HT1080 (cell line): ENCODE measurements at regions not wholly inside any gene's neighbourhood (a gene's known extent, or its start where the extent isn't known, plus 50 kb on each side); places are given as distances from the start of the nearest gene placed in this dataset.

ENCODE experiments used
- DNase-seq: peaks from one replicate; pipeline ENCODE4 v3.0.0-alpha.2; 2015; ENCODE audit warnings: low read depth

DNA sequence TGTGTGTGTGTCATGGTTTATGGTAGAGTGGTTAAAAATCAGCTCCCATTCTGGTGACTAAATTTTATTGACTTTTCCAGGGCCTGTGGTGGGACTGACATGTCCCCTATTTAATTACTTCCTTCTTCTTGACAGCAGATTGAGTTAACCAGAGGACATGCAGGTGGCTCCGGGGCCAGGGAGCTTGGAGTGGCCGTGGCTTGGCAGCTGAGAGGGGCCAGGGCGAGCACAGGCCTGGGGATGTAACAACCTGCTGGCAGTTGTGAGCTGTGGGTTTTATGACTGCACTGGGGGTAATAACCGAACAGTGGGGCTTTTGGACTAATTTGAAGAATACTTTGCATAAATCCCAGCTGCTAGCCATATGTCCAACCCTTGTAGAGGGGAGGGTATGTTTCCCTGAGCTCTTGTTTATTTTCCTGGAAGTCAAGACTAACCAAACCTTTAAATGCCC, 186.0 kb downstream of the MID1IP1 start:
- DNase-seq: no peak

DNA sequence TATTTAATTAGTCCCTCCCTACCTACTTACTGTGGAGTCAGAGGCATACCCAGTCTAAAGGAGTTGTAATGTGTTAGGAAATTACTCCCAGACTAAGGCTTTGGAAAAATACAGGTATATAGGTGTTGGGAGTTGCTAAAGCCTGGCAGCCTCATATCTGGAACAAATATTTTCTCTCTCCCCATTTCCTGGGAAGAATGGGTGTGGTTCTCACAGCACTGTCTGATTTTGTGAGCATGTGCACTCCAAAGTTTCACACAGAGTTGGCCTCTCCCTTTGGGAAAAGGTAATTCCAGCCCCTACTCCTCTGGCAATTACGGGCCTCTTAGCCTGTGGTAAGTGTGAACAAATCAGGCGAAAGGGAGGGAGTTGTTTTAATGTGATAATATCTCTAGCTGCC, 187.0 kb downstream of the MID1IP1 start:
- DNase-seq: no peak

DNA sequence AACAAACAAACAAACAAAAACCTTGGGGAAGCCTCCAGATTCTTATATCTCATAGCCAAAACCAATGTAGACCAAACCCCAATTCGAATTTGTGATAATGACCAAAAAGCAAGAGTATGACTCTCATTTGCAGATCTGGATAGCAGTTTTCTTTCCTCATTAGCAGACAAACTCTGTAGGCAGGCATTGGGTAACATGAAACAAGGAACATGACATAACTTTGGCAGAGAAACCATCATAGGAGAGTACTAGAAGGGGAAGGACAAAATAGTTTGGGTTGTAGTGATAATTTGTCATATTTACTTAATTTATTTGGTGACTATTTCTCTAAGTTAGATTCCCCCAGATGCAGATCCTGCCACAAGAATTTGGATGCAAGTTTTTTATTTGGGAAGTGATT, 187.8 kb downstream of the MID1IP1 start:
- no peak for DNase-seq

DNA sequence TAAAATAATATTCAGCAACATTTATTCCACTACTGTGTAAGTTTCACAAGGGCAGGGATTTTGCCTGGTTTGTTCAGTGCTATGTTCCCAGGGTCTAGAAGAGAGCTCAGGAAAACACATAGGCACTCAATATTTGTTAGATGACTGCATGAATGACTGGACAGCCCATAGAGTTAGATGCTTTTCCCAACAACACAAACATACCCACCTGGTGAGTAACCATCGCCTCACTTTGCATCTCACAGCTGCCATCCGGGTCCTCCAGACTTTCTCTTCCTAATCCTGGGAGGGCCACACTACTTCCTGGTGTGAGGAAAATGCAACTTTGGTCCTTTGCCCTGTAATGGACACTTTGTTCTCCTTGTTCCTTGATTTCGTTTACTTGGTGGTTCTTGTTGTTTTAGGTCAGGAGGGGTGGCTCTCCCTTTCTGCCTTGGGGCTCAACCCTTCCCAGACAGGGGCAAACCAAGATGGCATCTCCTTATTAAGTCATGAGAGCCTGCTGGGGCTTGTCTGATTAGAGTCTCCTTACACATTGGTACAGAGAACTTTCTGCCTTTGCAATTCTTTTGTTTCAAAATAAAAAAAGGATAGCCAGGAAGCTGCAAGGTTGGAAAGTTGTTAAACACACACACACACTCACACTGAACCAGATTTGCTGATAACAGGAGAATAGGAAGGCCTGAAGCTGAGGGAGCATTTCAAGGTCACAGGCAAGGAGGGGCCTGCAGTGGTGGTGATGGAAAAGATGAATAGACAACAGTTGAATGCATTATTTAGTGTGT, 190.6 kb downstream of the MID1IP1 start:
- DNase-seq: no peak

DNA sequence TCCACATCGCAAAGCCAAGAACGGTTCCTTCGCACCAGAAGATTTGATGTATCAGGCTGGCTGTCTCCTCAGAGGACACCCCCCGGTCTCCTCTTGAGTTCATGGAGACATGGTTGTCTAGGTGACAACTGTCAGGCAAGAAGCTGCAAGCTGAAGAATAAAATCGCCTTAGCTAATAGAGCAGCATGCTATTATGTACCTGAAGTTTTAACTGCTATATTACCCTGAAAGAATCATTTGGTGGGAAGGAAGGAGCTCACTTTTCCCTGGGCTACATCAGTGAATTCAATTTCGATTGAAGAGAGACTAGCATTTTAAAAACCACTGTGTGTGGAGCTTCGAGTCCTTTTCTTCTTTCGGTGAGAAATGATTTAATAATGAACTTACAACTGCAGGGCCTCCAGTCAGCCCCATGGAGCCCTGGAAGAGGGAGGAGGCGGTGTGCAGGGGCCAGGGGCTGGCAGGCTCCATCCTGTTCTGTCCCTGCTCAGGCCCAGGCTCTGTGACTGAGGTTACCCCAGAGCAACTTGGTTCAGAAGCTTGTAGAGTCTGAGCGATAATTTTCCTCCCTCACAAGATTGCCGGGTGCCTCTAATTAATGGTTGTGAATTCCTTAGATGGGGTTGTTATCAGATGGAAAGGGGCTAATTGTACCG, 191.3 kb downstream of the MID1IP1 start:
- no peak for DNase-seq

DNA sequence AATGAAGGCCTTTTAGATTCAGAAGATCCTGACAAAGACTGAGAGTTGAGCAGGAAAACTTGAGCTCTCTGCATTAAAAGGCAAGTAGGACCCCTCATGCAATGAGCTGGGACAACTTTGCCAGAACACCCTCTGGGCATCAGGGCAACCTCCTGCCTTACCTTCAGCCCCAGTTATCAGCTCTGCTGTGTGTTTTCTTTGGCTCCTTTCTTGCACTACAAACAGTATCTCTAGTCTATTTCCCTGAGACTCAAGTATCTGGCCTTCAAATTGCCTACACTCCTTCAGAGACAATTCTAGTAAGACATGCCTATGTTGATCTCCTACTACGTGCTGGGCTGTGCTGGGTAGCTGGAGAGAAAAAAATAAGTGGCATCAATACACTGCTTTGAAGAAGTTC, 192.2 kb downstream of the MID1IP1 start:
- DNase-seq: no peak

DNA sequence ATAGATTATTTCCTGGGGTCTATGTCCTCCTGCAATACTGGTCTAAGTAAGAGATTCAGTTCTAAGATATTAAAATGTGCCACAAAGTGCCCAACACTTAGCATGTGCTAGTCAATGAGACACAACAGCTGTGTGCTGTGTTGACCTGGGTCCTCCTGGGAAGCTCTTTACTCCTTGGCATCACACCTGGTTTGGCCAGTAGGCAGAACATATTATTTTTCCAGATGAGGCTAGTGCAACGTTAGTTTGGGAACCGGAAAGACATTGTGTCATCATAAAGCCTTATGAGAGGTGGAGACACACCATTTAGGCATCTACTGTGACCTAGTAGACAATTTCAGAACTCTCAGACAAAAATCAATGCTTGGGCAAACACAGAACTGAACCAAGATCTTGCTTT, 197.8 kb downstream of the MID1IP1 start:
- no peak for DNase-seq

DNA sequence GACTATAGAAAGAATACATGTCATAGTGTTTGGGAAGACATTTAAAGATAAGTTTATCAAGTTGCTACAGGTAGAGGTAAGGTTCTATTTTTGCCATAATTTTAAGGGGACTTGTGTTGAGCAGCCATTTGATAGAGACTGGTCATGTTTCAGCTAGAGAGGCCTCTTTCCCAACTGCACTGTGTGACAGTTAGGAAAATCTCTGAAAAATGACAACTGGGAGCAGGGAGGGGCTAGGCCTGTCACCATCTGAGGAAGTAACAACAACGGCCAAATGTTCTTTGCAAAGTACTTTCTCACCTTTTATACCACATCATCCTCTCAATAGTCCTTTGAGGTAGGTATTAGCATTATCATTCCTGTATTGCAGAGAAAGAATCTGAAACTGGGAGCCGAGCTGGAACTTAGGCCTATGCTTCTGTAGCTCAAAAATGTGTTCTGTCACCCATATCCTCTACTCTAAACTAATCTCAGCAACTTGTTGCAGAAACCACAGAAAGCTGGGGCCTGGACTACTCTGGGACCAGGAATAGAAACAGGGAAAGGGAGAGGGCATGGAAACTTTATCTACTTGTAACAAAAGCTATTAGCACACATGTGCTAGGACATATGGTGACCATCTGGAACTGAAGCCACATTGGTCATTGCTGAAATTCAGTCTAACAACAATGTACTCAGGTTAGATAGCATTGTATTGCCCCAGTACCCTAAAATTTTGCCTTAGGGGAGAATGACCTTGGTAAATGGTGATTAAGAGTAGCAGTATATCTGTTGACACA, 198.9 kb downstream of the MID1IP1 start:
- DNase-seq: no peak

DNA sequence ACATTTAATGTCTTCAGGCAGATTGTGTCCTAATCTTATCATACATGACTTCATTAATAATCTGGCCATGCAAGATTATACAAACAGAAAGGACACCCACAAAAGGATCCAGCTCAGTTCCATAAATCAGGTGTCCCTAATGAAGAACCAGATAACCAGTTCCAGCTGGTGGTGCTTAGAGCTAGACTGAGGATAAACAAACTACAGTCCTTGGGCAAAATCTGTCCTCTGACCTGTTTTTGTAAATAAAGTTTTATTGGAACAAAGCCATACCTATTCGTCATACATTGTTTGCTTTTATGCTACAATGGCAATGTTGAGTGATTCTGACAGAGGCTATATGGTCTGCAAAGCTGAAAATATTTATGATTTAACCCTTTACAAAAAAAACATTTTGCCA, 199.5 kb downstream of the MID1IP1 start:
- DNase-seq: no peak

DNA sequence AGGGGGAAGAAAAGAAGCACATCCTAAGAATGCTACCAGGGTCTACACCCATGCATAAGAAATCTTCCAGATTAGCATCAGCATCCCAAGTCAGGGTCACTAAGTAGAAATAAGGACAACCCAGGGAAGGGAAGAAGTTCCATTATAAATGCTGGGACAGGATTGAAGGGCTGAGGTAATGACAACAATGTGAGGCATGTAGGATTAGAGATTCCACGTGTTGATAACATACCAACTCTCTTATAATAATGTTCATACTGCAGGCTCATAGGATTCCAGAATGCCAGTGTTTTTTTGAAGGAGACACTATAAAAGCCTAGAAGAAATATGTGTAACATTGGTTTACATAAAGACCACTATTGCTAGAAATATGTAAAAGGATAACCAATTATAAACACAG, 201.2 kb downstream of the MID1IP1 start:
- DNase-seq: no peak

DNA sequence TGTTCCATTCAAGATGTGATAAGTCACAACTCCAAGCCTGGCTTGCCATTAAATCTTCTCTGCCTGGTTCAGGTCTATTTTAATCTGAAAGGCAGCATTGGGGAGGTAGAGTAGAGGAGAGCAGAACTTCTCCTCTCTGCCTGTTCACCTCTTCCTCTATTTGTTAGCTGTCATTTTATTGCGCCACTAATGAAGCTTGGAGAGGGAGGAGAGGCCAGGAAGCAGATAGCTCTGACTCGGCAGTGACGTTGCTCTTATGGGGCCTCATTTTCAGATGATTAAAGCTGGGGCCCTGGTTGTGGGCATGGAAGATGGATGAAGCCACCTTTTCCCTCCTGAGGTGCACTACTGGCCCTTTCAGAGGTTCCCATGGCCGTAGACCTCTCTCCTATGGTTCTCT, 207.3 kb downstream of the MID1IP1 start:
- no peak for DNase-seq

DNA sequence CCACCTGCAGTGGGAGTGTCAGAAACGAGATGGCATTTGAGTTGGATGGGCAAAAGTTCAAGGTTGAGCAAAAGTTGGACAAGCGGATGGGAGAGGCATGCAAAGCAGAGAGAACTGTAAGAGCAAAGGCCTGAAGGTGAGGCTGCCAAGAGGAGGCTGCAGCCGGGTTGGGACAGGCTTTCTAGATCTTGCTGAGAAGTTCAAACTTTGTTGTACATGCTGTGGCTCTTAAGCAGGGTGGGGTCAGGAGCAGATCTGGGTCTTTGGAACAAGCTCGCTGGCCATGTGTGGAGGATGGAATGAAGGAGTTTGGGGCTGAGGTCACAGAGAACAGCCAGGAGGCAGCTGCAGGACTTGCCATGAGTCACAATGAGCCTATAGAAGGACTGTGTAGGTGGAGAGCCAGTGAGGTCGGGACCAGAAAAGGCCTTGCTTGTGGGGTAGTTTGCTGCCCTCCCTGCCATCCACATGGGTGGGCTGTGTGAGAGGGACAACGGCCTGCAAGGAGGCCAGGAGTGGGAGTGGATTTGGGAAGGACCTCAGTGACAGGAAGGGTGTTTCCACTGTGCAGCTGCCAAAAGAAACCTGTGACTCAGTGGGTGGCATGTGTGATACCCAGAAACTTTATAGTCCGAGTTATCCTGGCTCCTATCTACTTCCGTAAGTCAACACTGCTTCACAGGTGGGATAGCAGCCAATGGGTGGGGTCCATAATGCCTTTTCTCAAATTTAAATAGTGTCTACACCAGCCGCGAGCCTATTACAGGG, 210.4 kb downstream of the MID1IP1 start:
- DNase-seq: peak; percentile 0

DNA sequence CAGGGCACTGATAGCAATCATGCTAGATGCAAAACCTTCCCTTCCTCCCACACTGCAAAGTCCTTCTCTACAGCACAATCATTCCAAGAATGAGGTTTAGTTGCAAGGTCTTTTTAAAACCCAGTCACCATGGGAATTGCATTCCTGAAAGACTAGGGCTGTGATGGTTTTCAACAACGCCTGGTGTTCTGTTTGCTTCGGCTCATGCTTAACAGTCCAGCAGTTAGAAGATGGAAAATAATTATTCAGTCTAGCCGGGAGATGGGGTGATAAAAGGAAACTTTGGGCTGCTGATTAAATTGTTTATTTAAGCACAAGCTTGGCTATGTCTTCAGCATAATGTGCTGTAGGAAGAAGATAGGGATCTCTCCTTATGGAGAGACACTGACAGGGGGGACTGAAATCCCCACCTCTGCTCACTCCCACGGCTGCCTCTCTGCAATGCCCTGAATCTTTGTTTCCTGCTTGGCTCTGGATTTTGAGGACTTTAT, 211.4 kb downstream of the MID1IP1 start:
- no peak for DNase-seq

DNA sequence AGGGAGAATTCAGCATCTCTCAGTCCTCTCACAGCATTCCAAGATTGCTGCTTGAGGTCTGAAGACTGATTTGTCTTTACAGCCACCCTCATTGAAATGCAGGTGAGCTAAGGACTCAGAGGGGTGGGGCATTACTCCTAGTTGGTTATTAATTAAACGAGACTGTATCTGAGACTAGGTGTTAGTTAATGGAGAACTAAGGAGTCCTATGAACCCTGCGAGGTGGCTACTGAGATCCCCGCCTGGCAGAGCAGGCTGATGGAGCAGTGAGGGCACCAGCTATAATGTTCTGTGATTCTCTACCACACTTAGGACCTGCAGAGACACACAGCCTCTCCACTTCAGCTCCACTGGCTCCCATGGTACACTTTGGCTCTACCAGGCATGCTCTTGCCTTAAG, 215.3 kb downstream of the MID1IP1 start:
- no peak for DNase-seq

DNA sequence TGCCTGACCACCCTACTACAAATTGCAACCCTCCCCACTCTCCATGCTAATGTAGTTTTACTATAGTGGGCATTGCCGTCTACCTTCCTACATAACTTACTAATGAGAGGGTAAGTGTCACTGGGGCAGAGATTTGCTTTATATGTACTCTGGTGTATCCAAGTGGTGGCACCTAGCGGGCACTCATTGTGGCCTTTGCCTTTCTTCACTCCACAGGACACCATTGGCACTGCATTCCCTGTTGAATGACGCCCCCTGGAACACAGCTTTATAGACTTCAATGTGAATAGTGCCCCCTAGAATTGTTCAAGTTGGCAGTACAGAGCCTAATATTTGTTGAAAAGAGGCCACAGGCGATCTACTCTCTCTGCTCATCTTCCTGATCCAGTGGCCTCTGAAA, 215.8 kb downstream of the MID1IP1 start:
- DNase-seq: peak; percentile 0

DNA sequence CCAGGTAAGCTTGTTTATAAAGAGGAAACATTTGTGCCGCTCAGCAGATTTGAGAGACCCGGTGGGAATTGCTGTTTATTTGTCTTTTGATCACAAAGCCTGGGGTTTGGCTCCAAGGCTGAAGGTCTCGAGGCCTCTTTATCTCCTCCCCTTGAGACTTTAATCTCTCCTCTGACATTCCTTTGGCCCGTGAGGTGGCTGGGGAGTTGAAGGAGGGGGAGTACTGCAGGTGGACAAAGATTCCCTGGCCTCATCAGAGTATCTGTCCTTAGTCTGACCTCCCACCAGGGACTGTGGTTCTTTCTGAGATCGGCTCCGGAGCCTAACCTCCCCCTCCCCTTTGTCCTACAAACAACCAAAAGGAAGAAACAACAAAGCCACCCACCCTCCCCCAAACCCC, 216.5 kb downstream of the MID1IP1 start:
- no peak for DNase-seq

DNA sequence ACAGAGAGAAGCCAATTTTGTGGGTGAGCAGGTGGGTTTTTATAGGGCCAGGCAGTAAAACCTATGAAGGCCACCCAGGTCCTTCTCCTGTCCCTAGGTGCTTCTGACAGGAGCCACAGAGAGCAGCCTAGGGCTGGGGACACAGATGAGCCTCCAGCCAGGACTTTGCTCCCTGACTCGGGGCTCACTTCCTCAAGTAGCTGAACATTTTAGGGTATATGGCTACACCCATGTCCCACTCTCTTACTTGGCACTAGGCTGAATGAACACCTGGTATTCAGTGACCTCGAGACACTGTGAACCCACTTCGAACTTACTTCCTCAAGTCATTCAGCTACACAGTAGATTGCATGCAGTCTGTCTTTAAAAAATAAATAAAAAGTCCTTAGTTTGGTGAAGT, 217.3 kb downstream of the MID1IP1 start:
- DNase-seq: no peak

DNA sequence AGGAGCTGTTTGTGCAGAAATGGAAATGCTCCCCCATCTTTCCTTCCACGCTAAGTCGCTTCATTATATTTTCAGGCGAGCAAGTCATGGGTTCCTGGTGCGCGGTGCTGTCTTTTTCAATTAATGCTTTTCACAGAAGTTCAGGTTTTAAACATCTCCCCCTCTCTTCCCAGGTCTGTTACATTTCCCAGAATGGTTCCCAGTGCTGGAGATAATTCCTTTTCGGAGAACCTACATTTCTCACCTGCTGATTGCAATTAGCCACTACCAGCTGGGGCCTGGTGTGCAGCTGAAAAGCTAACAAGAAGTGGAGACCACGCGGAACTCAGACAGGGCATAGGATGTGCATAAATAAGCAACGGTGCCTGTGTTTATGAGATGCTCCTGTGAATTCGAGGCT, 217.8 kb downstream of the MID1IP1 start:
- no peak for DNase-seq

DNA sequence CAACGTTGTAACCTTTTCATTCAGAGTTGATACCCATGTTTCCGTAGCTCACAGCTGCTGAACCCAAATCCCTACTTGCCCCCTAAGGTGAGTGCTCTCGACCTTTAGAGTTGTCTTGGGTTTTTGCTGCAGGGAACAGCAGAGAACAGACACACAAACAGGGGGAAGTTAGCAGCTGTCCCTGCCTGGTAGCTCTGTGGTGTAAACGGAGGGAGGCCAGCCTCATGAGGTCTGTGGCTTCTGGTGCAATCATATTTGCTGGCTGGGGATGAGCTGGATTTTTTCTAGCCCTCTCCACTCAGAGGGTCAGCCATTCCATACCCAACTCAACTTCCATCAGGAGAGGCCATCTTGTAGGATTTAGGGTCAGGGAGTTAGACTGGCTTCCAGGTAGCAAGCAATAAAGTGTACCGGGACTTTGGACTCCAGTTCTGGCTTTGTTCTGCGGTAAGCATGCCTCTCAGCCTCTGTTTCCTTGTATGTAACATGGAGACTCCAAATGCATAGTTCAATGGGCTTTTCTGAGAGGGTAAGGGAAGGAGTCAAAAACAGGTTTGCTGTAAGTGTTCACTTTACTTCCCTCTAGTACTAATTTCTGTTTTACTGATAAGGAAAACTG, 218.9 kb downstream of the MID1IP1 start:
- DNase-seq: no peak

DNA sequence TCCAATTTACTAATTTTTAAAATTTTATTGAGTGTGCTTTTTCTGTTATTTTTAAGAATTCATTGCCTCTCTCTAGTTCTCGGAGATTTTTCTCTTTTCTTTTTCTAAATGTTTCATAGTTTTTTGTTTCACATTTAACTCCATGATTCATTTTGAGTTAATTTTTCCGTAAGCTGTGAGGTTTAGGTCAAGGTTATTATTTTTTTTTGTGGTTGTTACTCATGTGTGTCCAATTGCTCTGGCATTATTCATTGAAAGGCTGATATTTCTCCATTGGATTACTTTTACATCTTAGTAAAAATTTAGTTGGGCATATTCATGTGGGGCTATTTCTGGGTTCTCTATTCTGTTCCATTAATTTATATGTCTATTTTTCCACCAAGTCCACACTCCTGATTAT, 220.8 kb downstream of the MID1IP1 start:
- no peak for DNase-seq

DNA sequence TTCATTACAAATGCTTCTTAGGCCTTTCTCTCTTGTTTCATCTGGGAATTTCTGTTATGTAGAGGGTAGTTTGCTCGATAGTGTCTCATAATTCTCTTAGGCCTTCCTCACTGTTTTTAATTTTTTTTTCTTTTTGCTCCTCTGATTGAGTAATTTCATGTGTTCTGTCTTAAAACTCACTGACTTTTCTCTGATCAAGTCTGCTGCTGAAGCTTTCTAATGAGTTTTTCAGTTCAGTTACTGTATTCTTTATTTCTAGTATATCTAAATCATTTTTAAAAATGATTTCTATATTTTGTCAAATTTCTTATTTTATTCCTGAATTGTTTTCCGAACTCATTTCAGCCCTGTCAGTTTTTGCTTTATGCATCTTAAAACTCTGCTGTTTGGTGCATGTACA, 228.0 kb downstream of the MID1IP1 start:
- no peak for DNase-seq
